Stimulated activated CD4-positive, alpha-beta T cell treated with anti-CD3 and anti-CD28 coated beads, Interleukin-12 subunit alpha, Interleukin-12 subunit beta, amount 100 ng/mL, for 4 hours (primary cell): ENCODE measurements at regions not wholly inside any gene's neighbourhood (a gene's known extent, or its start where the extent isn't known, plus 50 kb on each side); places are given as distances from the start of the nearest gene placed in this dataset.

Experiments used
- DNase-seq: peaks from one replicate; pipeline ENCODE4 v3.0.0-alpha.2; 2020

DNA sequence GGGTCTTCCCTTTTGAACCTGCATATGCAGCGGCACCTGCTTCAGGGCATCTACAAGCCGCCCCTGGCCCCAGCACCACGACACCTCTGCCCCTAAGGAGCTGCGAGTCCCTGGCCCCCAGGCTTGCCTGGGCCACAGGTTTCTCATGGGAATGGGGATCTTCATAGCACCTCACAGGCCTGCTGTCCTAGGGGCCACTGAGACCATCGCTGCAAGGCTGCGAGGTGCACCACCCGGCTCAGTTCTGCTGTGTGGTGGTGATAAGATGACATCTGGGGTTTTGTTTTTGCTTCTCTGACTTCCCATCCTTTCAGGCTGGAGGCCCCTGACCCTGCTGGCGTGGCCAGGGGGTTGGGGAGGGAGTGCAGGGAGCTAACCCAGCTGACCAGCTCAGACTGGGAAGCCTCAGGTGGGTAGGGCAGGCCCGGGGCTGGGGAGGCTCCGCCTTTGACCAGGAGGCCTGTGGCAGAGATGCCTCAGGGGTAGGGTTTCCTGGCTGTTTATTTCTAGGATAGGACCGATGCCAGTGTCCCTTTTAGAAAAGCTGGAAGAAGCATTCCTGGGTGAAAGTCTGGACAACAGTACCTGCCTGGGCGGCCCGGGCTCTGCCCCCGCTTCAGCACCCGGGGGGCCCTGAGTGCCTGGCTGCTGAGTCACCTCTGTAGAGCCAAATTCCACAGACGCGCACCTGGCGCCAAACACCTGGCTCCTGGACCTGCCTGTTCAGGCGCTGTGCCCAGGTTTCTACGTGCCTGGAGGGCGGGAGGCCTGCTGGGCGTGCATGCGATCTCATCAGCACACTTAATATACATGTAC lies 264.7 kb downstream of the DLL1 start:
- no peak for DNase-seq

DNA sequence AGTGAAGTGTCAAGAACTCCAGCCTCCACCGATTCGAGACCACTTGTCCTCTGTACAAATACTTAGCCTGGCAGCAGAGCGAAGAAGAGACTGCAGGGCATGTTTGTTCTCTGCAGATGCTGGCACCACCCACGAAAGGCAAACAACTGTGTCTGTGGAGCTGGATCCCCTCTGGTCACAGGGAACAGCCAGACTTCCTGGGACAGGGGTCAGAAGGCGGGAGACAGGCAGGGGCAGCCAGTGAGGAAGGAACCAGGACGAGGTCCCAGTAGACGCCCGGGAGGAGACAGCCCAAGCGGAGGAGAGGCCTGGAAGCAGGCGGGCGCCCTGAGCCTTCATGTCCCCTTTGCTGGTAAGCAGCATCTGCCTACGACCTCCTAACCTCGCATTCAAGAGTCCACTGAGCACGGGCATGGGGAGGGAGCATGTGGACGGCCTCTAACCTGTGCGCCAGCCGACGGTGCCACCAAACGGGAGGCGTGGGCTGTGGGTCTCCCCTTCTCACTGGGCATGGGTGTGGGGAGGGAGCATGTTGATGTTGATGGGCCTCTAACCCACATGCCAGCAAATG lies 265.5 kb downstream of the DLL1 start:
- no peak for DNase-seq

- DNase-seq, result no peak
Observed at GRCh38 chr6:170024940-170025339, 265.9 kb downstream of the DLL1 start.

GRCh38 chr6:170023620-170024521 lies 267.0 kb downstream of the DLL1 start:
- DNase-seq, result no peak

DNA sequence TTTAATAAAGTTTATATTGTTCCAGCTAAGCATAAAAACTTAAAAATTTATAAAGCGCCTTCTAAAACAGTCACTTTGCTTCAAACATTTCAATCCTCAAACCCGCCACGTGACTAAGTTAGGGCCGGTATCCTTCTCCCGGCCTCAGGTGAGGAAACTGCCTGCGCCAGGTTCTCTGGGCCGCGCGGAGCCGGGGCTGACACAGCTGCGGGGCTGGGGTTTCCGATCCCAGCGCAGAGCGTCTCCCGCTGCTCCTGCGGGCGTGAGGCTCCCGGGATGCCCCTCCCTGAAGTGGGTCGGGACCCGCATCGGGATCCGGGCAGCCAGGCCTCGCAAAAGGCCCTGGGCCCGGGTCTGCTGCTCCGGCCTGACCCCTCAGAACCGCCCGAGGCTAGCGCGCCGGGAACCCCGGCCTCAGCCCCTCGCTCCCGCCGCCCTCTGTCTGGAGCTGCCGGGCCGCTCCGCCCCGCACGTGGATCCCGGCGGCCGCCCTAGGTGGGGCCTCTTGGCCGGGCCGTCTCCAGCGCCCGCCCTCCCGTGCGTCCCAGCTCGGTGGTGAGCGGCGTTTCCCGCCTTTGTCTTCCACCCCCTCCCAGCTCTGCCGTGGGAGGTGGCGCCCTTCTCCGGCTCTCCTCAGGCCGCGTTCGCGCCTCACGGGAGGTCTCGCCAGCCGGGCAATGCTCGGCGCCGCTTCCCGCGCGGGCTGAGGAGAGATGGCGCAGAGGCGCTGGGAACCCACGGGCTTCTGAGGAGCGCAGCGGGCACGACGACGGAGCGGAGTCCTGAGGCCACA lies 267.9 kb downstream of the DLL1 start:
- DNase-seq, result no peak

DNA sequence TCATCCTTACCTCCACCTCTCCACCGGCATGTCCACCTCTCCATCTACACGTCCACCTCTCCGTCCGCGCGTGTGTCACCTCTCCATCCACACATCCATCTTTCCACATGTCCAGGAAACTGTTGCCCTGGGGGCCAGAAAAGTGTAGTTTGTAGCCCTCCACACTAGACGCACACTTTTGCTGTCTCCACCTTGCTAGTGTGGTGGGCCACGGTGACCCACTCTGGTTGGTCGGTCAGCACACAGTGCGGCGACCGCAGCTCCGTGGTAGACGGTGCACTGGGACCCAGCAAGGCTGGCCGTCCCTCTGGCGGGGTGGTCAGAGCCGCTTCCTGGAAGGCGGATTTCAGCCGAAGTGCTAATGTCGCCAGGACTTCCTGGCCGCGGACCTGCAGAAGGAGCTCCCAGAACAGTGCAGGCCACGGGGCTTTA lies 268.6 kb downstream of the DLL1 start:
- DNase-seq, result no peak

- no peak for DNase-seq
Observed at GRCh38 chr6:170021579-170021978, 269.3 kb downstream of the DLL1 start.

DNA sequence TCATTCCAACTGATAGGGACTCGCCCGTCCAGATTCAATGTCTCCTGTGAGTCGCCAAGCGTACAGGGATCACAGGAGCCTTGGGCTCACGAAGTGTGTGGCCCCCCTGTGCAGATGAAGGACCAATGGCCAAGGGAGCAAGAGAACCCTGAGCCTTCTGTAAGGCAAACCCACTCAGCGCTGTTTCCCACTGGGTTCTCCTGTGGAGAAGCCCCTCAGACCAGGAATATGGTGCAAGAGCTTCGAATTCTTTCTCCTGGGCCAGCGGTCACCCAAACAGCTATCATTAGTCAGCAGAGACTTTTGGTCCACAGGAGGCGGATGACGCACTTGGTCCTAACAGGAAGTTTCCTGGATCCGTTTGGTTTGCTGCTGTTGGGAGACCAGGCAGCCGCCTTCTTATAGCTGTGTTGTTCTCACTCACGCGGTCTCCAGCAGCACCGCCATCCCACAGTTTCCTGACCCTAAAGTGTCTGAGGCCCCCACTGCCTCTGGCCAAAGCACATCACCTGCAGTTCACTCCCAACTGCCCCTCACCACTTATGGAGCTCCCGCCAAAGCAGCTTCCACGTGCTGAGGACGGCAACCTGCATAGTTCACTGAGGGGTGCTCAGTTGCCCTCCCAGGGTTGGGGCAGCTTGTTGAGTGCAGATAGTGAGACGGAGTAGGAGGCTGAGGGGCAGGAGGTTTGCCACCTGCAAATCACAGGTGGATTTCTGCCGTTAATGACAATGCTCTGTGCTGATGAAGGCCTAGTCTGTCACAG lies 268.6 kb downstream of the ERMARD start:
- DNase-seq, result no peak

DNA sequence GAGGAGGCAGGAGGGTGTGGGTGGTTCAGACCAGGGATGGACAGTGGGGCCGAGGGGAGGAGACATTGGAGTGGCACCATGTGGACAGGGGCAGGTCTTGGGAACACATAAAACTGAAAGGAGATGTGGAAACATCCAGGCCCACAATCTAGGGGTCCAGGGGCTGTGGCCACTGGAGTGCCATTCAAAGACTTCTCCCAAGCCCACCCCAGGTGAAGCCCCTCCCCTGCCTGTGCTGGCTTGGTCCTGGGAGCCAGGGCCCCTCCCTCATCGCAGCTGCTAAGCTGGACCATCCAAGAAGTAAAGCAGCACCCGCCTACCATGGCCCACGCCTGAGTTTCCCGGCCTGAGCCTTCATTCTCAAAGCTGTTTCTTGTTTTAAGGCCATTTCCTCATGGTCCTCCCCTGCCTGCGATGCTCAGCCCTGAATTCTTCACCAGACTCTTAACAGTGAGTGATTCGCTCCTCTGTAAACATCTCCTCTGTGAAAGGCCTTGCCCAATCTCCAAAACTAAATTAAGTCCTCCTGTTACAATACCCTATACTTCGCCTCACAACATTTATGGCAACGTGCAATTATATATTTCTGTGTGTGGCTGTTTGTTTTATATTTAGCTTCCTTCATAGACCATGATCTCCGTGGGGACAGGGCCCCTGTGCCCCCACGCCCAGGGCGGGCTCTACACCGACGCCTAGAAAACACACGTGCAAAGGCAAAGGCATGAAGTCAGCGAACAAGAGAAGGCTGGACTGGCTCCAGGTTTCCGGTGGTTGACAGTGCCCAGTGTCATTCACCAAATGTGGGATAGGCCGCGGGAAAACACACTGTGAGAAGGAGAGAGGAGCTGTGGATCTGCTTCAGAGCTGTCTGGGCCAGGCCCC lies 267.8 kb downstream of the ERMARD start:
- no peak for DNase-seq

DNA sequence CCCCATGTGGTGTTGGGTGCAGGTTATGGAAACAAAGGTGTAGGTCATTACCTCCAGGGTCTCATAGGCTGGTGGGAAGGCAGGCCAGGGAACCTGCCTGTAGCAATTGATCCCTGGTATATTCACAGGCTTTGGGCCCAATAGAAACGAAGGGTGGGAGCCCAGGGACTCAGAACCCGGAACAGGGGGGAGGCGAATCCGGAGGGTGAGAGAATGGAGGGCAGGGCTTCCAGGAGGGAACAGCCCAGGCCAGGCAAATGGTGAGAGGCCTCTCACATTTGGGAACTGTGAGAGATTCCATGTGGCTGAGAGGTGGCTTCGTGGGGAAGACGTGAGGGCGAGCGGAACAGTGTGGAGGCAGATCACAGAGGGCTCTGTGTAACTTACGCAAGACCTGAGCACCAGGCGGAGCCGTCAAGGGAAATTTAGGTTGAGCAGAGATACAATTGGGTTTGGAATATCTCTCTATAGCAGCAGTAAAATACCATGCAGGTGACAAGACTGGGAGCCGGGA lies 267.1 kb downstream of the ERMARD start:
- no peak for DNase-seq

- no peak for DNase-seq
Observed at GRCh38 chr6:170017603-170018320, 266.3 kb downstream of the ERMARD start.

GRCh38 chr6:170013815-170014214 lies 262.4 kb downstream of the ERMARD start:
- DNase-seq, result no peak

DNA sequence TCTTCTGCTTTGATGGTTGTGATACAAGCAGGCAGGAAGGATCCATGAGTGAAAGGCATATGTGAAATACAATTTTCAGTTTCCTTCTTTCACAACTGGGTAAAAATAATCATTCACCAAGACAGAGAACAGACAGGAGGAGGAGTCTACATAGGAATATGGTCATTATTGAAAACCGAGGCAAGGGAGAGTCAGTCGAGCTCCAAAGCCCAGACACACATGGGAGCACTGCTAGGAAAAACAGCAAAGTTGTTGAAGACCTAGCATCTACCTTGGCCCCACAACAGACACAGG lies 260.6 kb downstream of the ERMARD start:
- DNase-seq, result no peak

- no peak for DNase-seq
Observed at GRCh38 chr6:170011204-170012036, 260.0 kb downstream of the ERMARD start.

DNA sequence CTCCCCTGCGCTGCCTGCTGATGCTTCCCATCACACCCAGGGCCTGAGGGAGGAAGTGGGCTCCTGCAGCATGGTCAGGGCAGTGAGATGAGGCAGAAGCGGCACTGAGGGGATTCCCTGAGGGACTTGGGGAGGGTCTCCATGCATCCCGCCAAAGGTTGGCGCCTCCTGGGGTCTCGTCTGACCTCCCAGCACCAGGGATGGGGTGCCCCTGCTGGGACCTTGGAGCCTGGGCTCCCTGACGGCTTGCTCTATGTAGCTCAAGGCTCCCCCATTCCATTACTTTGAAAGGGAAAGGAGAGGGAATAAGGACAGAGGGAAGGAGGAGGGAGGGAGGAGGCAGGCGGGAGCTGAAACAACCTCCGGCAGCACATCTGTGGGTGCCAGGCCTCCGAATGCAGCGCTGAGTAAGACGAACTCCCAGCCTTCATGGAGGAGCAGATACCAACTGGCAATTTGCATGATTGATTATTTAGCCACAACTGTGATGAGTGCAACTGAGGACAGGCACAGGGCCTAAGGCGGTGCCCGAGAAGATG lies 259.3 kb downstream of the ERMARD start:
- no peak for DNase-seq

GRCh38 chr6:170008294-170008785 lies 256.9 kb downstream of the ERMARD start:
- no peak for DNase-seq

GRCh38 chr6:170007468-170008293 lies 256.3 kb downstream of the ERMARD start:
- no peak for DNase-seq
